ENCODE measurements at regions not wholly inside any gene's neighbourhood (a gene's known extent, or its start where the extent isn't known, plus 50 kb on each side); places are given as distances from the start of the nearest gene placed in this dataset.

GRCh38 chr18:57930476-57930875, 113.5 kb upstream of the NEDD4L start:
- TF ChIP-seq CTCF (conservative IDR thresholded peaks at IDR 0.05; ENCODE audit: low read depth, low read length), result no peak
- H3K4me3 ChIP-seq (ENCODE audit: low read depth, low read length), result no peak overlapping the region
- DNase-seq (ENCODE audit: low read depth), result no peak

GRCh38 chr18:57929922-57930321, 114.1 kb upstream of the NEDD4L start:
- no peak overlapping the region for H3K4me3 ChIP-seq (ENCODE audit: low read depth, low read length)
- TF ChIP-seq CTCF (conservative IDR thresholded peaks at IDR 0.05; ENCODE audit: low read depth, low read length), result no peak
- DNase-seq (ENCODE audit: low read depth), result no peak

- no peak for TF ChIP-seq CTCF (conservative IDR thresholded peaks at IDR 0.05; ENCODE audit: low read depth, low read length)
- no peak overlapping the region for H3K4me3 ChIP-seq (ENCODE audit: low read depth, low read length)
- no peak for DNase-seq (ENCODE audit: low read depth)
Measured at GRCh38 chr18:57928466-57928865, 115.6 kb upstream of the NEDD4L start.

- no peak for DNase-seq (ENCODE audit: low read depth)
- H3K4me3 ChIP-seq (ENCODE audit: low read depth, low read length), result no peak overlapping the region
- TF ChIP-seq CTCF (conservative IDR thresholded peaks at IDR 0.05; ENCODE audit: low read depth, low read length), result no peak
Measured at GRCh38 chr18:57927511-57927910, 116.5 kb upstream of the NEDD4L start.

GRCh38 chr18:57925706-57926105, 118.3 kb upstream of the NEDD4L start:
- peak; percentile 63 for DNase-seq (ENCODE audit: low read depth)
- TF ChIP-seq CTCF (conservative IDR thresholded peaks at IDR 0.05; ENCODE audit: low read depth, low read length), result no peak
- no peak overlapping the region for H3K4me3 ChIP-seq (ENCODE audit: low read depth, low read length)

GRCh38 chr18:57923611-57924010, 120.4 kb upstream of the NEDD4L start:
- TF ChIP-seq CTCF (conservative IDR thresholded peaks at IDR 0.05; ENCODE audit: low read depth, low read length), result no peak
- H3K4me3 ChIP-seq (ENCODE audit: low read depth, low read length), result no peak overlapping the region
- no peak for DNase-seq (ENCODE audit: low read depth)

- no peak for TF ChIP-seq CTCF (conservative IDR thresholded peaks at IDR 0.05; ENCODE audit: low read depth, low read length)
- H3K4me3 ChIP-seq (ENCODE audit: low read depth, low read length), result no peak overlapping the region
- DNase-seq (ENCODE audit: low read depth), result no peak
Measured at GRCh38 chr18:57922885-57923284, 119.8 kb upstream of the ATP8B1 start.

Measured in choroid plexus epithelial cell (primary cell).